SU-DHL-6 (cell line): ENCODE measurements at regions not wholly inside any gene's neighbourhood (a gene's known extent, or its start where the extent isn't known, plus 50 kb on each side); places are given as distances from the start of the nearest gene placed in this dataset.

Source experiments
- EZH2phosphoT487 ChIP-seq: fragments of 200-600 bp; sonication (generic), shearing (Covaris generic); conservative IDR thresholded peaks from 2 replicates; pipeline ENCODE4 v1.6.1; 2018; ENCODE audit warnings: mild to moderate bottlenecking, antibody characterized with exemption, low read length, moderate library complexity, mixed read lengths
- TF ChIP-seq, protein P1 (sequence below): fragments of 200-600 bp; sonication (generic); IDR thresholded peaks from one replicate; pipeline ENCODE4 v1.5.1; 2017; ENCODE audit warnings: antibody characterized with exemption, mild to moderate bottlenecking, low read length, moderate library complexity; ENCODE audit not compliant: insufficient read depth, poor library complexity, severe bottlenecking

DNA sequence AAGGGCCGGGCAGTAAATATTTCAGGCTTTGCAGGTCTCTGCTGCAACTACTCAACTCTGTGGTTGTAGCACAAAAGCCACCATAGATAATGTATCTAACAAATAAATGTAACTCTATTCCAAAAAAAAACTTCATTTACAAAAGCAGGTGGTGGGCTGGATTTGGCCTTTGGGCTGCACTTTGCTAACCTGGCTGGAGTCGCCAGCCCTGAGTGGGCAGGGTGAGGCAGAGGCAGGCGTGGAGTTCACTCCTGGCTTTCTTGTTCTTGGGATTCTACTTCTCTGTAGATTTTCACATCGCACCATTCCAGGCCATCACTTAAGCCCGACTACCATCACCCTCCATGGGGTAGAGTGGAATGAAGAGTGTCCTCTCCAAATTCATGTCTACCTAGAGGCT lies 367.6 kb upstream of the MGMT start:
- TF ChIP-seq EZH2phosphoT487: no peak
- TF ChIP-seq, protein P1, sequence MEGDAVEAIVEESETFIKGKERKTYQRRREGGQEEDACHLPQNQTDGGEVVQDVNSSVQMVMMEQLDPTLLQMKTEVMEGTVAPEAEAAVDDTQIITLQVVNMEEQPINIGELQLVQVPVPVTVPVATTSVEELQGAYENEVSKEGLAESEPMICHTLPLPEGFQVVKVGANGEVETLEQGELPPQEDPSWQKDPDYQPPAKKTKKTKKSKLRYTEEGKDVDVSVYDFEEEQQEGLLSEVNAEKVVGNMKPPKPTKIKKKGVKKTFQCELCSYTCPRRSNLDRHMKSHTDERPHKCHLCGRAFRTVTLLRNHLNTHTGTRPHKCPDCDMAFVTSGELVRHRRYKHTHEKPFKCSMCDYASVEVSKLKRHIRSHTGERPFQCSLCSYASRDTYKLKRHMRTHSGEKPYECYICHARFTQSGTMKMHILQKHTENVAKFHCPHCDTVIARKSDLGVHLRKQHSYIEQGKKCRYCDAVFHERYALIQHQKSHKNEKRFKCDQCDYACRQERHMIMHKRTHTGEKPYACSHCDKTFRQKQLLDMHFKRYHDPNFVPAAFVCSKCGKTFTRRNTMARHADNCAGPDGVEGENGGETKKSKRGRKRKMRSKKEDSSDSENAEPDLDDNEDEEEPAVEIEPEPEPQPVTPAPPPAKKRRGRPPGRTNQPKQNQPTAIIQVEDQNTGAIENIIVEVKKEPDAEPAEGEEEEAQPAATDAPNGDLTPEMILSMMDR: no peak
